ENCODE measurements at regions not wholly inside any gene's neighbourhood (a gene's known extent, or its start where the extent isn't known, plus 50 kb on each side); places are given as distances from the start of the nearest gene placed in this dataset.

GRCh38 chr11:123307276-123307675, 112.2 kb upstream of the CLMP start:
- in situ Hi-C loops (cut with HindIII; ENCODE audit: low sequenced_read_pairs), result no loop called here
- DNase-seq (ENCODE audit: low read depth), result no peak
- no peak for TF ChIP-seq CTCF (IDR thresholded peaks at IDR 0.05; ENCODE audit: low read depth, low read length, missing control alignments)
- H3K4me3 ChIP-seq (ENCODE audit: low read depth, low read length), result no peak overlapping the region

- H3K4me3 ChIP-seq (ENCODE audit: low read depth, low read length), result no peak overlapping the region
- TF ChIP-seq CTCF (IDR thresholded peaks at IDR 0.05; ENCODE audit: low read depth, low read length, missing control alignments), result no peak
- in situ Hi-C loops (cut with HindIII; ENCODE audit: low sequenced_read_pairs), result no loop called here
- DNase-seq (ENCODE audit: low read depth), result no peak
Measured at GRCh38 chr11:123306531-123306930, 111.5 kb upstream of the CLMP start.

- no peak for DNase-seq (ENCODE audit: low read depth)
Measured at GRCh38 chr11:123305601-123306375, 110.7 kb upstream of the CLMP start.

GRCh38 chr11:123304828-123305466, 109.9 kb upstream of the CLMP start:
- in situ Hi-C loops (cut with HindIII; ENCODE audit: low sequenced_read_pairs), result no loop called here
- no peak overlapping the region for H3K4me3 ChIP-seq (ENCODE audit: low read depth, low read length)
- DNase-seq (ENCODE audit: low read depth), result no peak
- peak; percentile 10 for TF ChIP-seq CTCF (IDR thresholded peaks at IDR 0.05; ENCODE audit: low read depth, low read length, missing control alignments)

More at GRCh38 chr11:123305601-123306375, 110.7 kb upstream of the CLMP start:
- no peak overlapping the region for H3K4me3 ChIP-seq (ENCODE audit: low read depth, low read length)
- in situ Hi-C loops (cut with HindIII; ENCODE audit: low sequenced_read_pairs), result no loop called here
- TF ChIP-seq CTCF (IDR thresholded peaks at IDR 0.05; ENCODE audit: low read depth, low read length, missing control alignments), result no peak

- in situ Hi-C loops (cut with HindIII; ENCODE audit: low sequenced_read_pairs), result no loop called here
Measured at GRCh38 chr11:123303924-123304323, 108.9 kb upstream of the CLMP start.

GRCh38 chr11:123302751-123303195, 107.7 kb upstream of the CLMP start:
- H3K4me3 ChIP-seq (ENCODE audit: low read depth, low read length), result no peak overlapping the region
- in situ Hi-C loops (cut with HindIII; ENCODE audit: low sequenced_read_pairs), result no loop called here
- DNase-seq (ENCODE audit: low read depth), result peak; percentile 5
- TF ChIP-seq CTCF (IDR thresholded peaks at IDR 0.05; ENCODE audit: low read depth, low read length, missing control alignments), result no peak

More at GRCh38 chr11:123303924-123304323, 108.9 kb upstream of the CLMP start:
- H3K4me3 ChIP-seq (ENCODE audit: low read depth, low read length), result no peak overlapping the region
- DNase-seq (ENCODE audit: low read depth), result no peak
- no peak for TF ChIP-seq CTCF (IDR thresholded peaks at IDR 0.05; ENCODE audit: low read depth, low read length, missing control alignments)

Data from astrocyte of the cerebellum (primary cell).